ENCODE measurements at regions not wholly inside any gene's neighbourhood (a gene's known extent, or its start where the extent isn't known, plus 50 kb on each side); places are given as distances from the start of the nearest gene placed in this dataset.

DNA sequence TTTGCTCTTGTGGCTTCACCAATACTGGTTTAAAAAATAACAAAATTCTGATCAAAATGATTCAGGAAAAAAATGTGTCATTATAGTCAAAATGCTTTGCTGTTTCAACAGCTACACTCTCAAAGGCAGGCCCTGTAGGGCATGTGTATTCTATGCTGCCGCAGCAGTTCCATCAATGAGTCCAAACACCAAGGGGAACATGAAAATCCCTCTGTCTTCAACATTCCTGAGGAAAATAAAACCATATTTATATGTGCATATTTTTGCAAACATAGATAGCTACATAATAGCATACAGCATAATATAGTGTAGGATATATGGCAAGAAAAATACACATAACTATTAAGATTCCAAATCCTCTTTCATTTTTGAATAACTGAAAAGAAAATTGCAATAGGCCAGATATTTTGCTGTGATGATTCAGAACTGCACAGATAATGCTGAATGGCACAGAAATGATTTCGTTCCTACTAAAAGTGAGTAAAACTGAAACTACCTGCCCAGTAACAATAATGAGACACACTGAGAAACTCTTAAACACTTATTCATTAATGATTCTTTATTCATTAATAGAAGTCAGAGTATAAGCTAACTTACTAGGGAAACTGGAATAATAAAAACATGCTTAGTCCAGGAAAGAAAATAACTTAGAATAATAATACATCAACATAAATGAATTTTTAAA lies 343.8 kb downstream of the SUCLG1 start:
- TF ChIP-seq, protein P1, sequence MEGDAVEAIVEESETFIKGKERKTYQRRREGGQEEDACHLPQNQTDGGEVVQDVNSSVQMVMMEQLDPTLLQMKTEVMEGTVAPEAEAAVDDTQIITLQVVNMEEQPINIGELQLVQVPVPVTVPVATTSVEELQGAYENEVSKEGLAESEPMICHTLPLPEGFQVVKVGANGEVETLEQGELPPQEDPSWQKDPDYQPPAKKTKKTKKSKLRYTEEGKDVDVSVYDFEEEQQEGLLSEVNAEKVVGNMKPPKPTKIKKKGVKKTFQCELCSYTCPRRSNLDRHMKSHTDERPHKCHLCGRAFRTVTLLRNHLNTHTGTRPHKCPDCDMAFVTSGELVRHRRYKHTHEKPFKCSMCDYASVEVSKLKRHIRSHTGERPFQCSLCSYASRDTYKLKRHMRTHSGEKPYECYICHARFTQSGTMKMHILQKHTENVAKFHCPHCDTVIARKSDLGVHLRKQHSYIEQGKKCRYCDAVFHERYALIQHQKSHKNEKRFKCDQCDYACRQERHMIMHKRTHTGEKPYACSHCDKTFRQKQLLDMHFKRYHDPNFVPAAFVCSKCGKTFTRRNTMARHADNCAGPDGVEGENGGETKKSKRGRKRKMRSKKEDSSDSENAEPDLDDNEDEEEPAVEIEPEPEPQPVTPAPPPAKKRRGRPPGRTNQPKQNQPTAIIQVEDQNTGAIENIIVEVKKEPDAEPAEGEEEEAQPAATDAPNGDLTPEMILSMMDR (IDR thresholded peaks at IDR 0.05; ENCODE audit: low read length), result no peak
- TF ChIP-seq EZH2 (optimal IDR thresholded peaks at IDR 0.05; ENCODE audit: low read depth, low read length), result no peak
